AG04450 (cell line): ENCODE measurements at regions not wholly inside any gene's neighbourhood (a gene's known extent, or its start where the extent isn't known, plus 50 kb on each side); places are given as distances from the start of the nearest gene placed in this dataset.

ENCODE experiments used
- CTCF ChIA-PET: fragments of 300-600, 350-600 bp; formaldehyde crosslinking; extraction: SDS; loops from one replicate; lab custom pipeline; 2022; ENCODE audit warnings: antibody characterized with exemption, inconsistent platforms; lab: Charles Lee
- POLR2A ChIA-PET: fragments of 350-600 bp; formaldehyde crosslinking; extraction: SDS; loops from one replicate; lab custom pipeline; 2021; ENCODE audit warnings: antibody characterized with exemption, inconsistent platforms; lab: Yijun Ruan, JAX
- DNase-seq: peaks from one replicate; pipeline ENCODE4 v3.0.0-alpha.2; 2011; ENCODE audit warnings: low read depth, low spot score
- H3K27ac ChIP-seq: one replicate; pipeline ENCODE4 v1.5.1; 2012; ENCODE audit warnings: low read depth, low read length, control low read depth
- H3K27me3 ChIP-seq: one replicate; pipeline ENCODE4 v1.6.0; 2012; ENCODE audit warnings: low read length; ENCODE audit not compliant: control insufficient read depth, insufficient read depth
- H3K4me3 ChIP-seq: 2 replicates; pipeline ENCODE4 v1.5.1; 2011; ENCODE audit warnings: mild to moderate bottlenecking, low read depth, low read length, control low read depth
- H3K9me3 ChIP-seq: 2 replicates; pipeline ENCODE4 v1.5.1; 2012; ENCODE audit warnings: low read length; ENCODE audit not compliant: control insufficient read depth, insufficient read depth
- CTCF ChIP-seq: IDR thresholded peaks from 2 replicates; pipeline ENCODE4 v1.5.1; 2011; ENCODE audit warnings: low read depth, low read length, control low read depth, inconsistent platforms

- DNase-seq = no peak
- peaks cover 15% of the 10 kb centered on the region for H3K27me3 ChIP-seq
- no peak for TF ChIP-seq CTCF
- POLR2A ChIA-PET = no interaction called here
- H3K9me3 ChIP-seq = no peaks in the 10 kb centered on the region
- CTCF ChIA-PET = no interaction called here
- H3K27ac ChIP-seq = no peak overlapping the region
- H3K4me3 ChIP-seq = no peak overlapping the region
Observed at GRCh38 chr6:2497922-2498623, 252.6 kb downstream of the MYLK4 start.

- no peak overlapping the region for H3K27ac ChIP-seq
- CTCF ChIA-PET = no interaction called here
- TF ChIP-seq CTCF = no peak
- no peak for DNase-seq
- no peak overlapping the region for H3K4me3 ChIP-seq
- H3K9me3 ChIP-seq = no peaks in the 10 kb centered on the region
- POLR2A ChIA-PET = no interaction called here
- peaks cover 9% of the 10 kb centered on the region for H3K27me3 ChIP-seq
Observed at GRCh38 chr6:2496291-2496690, 250.9 kb upstream of the GMDS start.

- no peak overlapping the region for H3K4me3 ChIP-seq
- no peaks in the 10 kb centered on the region for H3K27me3 ChIP-seq
- no peak for TF ChIP-seq CTCF
- no peak for DNase-seq
- ChIA-PET CTCF (no interaction called here), POLR2A (no interaction called here)
- H3K9me3 ChIP-seq = no peaks in the 10 kb centered on the region
- H3K27ac ChIP-seq = no peak overlapping the region
Observed at GRCh38 chr6:2492686-2493523, 247.5 kb upstream of the GMDS start.

- Histone ChIP-seq H3K4me3 (no peak overlapping the region), H3K9me3 (no peaks in the 10 kb centered on the region), H3K27ac (no peak overlapping the region), H3K27me3 (no peaks in the 10 kb centered on the region)
- no peak for DNase-seq
- ChIA-PET CTCF (no interaction called here), POLR2A (no interaction called here)
- TF ChIP-seq CTCF = no peak
Observed at GRCh38 chr6:2491137-2491536, 245.7 kb upstream of the GMDS start.

- ChIA-PET POLR2A (no interaction called here), CTCF (interaction anchor here (0.6 kb wide), 1 partner anchor 35 kb away, joined by 3 read pairs; no protein-coding TSS in a partner anchor)
- Histone ChIP-seq H3K9me3 (peaks cover 5% of the 10 kb centered on the region), H3K4me3 (no peak overlapping the region), H3K27me3 (no peaks in the 10 kb centered on the region), H3K27ac (no peak overlapping the region)
- TF ChIP-seq CTCF = no peak
- no peak for DNase-seq
Observed at GRCh38 chr6:2488578-2488977, 243.2 kb upstream of the GMDS start.
